ENCODE measurements at regions not wholly inside any gene's neighbourhood (a gene's known extent, or its start where the extent isn't known, plus 50 kb on each side); places are given as distances from the start of the nearest gene placed in this dataset.

GRCh38 chr4:22003878-22004277 is 55.3 kb upstream of the KCNIP4 start:
- TF ChIP-seq CTCF (conservative IDR thresholded peaks at IDR 0.05; ENCODE audit: control insufficient read depth, insufficient read depth, low read depth, low read length): no peak
- DNase-seq (ENCODE audit: low read depth): no peak
- H3K4me3 ChIP-seq (ENCODE audit: control insufficient read depth, low read depth, low read length): no peak overlapping the region
